ENCODE measurements at regions not wholly inside any gene's neighbourhood (a gene's known extent, or its start where the extent isn't known, plus 50 kb on each side); places are given as distances from the start of the nearest gene placed in this dataset.

- no peaks in the 10 kb centered on the region for H3K27me3 ChIP-seq
- no peaks in the 10 kb centered on the region for H3K36me3 ChIP-seq
- TF ChIP-seq CTCF (IDR thresholded peaks at IDR 0.05), result no peak
- H3K9me3 ChIP-seq, result no peaks in the 10 kb centered on the region
- no peaks in the 10 kb centered on the region for H3K4me1 ChIP-seq (ENCODE audit: control insufficient read depth in 1 of 2, insufficient read depth in 1 of 2, low read depth in 1 of 2, low read length in 1 of 2)
- no peak overlapping the region for H3K27ac ChIP-seq
- no peak overlapping the region for H3K4me3 ChIP-seq (ENCODE audit: low read depth in 1 of 2, low read length in 1 of 2)
Measured at GRCh38 chr14:84527706-84528105, 1002.2 kb upstream of the FLRT2 start.

- TF ChIP-seq CTCF (IDR thresholded peaks at IDR 0.05), result no peak
Measured at GRCh38 chr14:84532016-84532415, 997.9 kb upstream of the FLRT2 start.

DNA sequence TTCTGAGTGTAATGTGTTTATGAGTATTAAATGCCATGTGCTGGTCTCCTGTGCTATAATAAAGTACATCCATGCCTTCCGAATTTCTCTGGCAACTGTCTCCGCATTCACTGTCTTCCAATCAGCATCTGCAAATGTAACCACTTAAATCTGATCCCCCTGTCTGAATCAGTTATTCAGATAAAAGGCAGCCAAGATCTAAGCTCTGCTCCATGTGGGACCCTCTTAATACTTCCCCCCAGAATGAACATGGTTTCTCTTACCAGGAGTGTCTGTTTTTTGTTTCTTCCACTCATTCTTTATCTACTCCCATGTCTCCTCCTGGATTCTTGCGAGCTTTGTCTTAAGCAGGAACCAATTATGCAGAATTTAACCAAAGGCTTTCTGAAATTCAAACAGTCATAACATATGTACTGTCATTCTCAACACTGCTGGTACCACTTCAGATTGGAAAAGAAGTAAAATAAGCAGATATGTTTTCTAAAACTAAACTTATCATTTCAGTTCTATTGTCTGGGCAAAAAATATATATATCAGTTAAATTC is 996.7 kb upstream of the FLRT2 start:
- H3K4me1 ChIP-seq (ENCODE audit: control insufficient read depth in 1 of 2, insufficient read depth in 1 of 2, low read depth in 1 of 2, low read length in 1 of 2), result no peaks in the 10 kb centered on the region
- H3K4me3 ChIP-seq (ENCODE audit: low read depth in 1 of 2, low read length in 1 of 2), result no peak overlapping the region
- H3K27me3 ChIP-seq, result no peaks in the 10 kb centered on the region
- no peak overlapping the region for H3K27ac ChIP-seq
- no peak for TF ChIP-seq CTCF (IDR thresholded peaks at IDR 0.05)
- no peaks in the 10 kb centered on the region for H3K9me3 ChIP-seq
- no peaks in the 10 kb centered on the region for H3K36me3 ChIP-seq

More at GRCh38 chr14:84532016-84532415, 997.9 kb upstream of the FLRT2 start:
- Histone ChIP-seq H3K4me3 (ENCODE audit: low read depth in 1 of 2, low read length in 1 of 2) (no peak overlapping the region), H3K4me1 (ENCODE audit: control insufficient read depth in 1 of 2, insufficient read depth in 1 of 2, low read depth in 1 of 2, low read length in 1 of 2) (no peaks in the 10 kb centered on the region), H3K27me3 (no peaks in the 10 kb centered on the region), H3K9me3 (no peaks in the 10 kb centered on the region), H3K27ac (no peak overlapping the region), H3K36me3 (no peaks in the 10 kb centered on the region)

- no peak for TF ChIP-seq CTCF (IDR thresholded peaks at IDR 0.05)
- Histone ChIP-seq H3K4me1 (ENCODE audit: control insufficient read depth in 1 of 2, insufficient read depth in 1 of 2, low read depth in 1 of 2, low read length in 1 of 2) (no peaks in the 10 kb centered on the region), H3K27me3 (no peaks in the 10 kb centered on the region), H3K27ac (no peak overlapping the region), H3K9me3 (no peaks in the 10 kb centered on the region), H3K36me3 (no peaks in the 10 kb centered on the region), H3K4me3 (ENCODE audit: low read depth in 1 of 2, low read length in 1 of 2) (no peak overlapping the region)
Measured at GRCh38 chr14:84533791-84534190, 996.2 kb upstream of the FLRT2 start.

GRCh38 chr14:84535484-84535883 is 994.5 kb upstream of the FLRT2 start:
- Histone ChIP-seq H3K4me3 (ENCODE audit: low read depth in 1 of 2, low read length in 1 of 2) (no peak overlapping the region), H3K27ac (no peak overlapping the region), H3K27me3 (no peaks in the 10 kb centered on the region), H3K36me3 (no peaks in the 10 kb centered on the region), H3K4me1 (ENCODE audit: control insufficient read depth in 1 of 2, insufficient read depth in 1 of 2, low read depth in 1 of 2, low read length in 1 of 2) (no peaks in the 10 kb centered on the region), H3K9me3 (no peaks in the 10 kb centered on the region)
- no peak for TF ChIP-seq CTCF (IDR thresholded peaks at IDR 0.05)

DNA sequence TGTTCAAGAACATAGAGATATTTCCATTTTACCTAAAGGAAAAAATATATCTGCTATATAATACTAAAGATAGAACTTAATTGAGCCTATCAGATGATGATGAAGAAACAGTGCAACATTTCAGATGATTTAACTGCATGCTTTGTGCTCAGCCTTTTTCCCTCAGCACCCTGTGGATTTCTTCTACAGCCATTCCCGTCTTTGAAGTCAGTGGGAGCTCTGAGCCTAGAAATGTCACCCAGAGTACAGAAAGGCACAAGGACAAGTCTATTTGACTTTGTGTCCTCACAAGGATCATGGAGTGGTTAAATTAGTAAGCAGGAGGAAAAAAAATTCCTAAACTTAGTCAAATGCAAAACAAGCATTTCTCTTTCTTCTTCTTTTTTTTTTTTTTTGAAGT is 994.0 kb upstream of the FLRT2 start:
- no peaks in the 10 kb centered on the region for H3K36me3 ChIP-seq
- no peaks in the 10 kb centered on the region for H3K9me3 ChIP-seq
- H3K27me3 ChIP-seq, result no peaks in the 10 kb centered on the region
- H3K4me3 ChIP-seq (ENCODE audit: low read depth in 1 of 2, low read length in 1 of 2), result no peak overlapping the region
- H3K4me1 ChIP-seq (ENCODE audit: control insufficient read depth in 1 of 2, insufficient read depth in 1 of 2, low read depth in 1 of 2, low read length in 1 of 2), result no peaks in the 10 kb centered on the region
- no peak overlapping the region for H3K27ac ChIP-seq
- TF ChIP-seq CTCF (IDR thresholded peaks at IDR 0.05), result no peak
